DOHH2 (cell line): ENCODE measurements at regions not wholly inside any gene's neighbourhood (a gene's known extent, or its start where the extent isn't known, plus 50 kb on each side); places are given as distances from the start of the nearest gene placed in this dataset.
A peak's percentile ranks its signal among the peaks of the same experiment; 100 is the strongest.

Experiments
- CTCF ChIP-seq: fragments of 200-600 bp; sonication (generic); IDR thresholded peaks from one replicate; pipeline ENCODE4 v1.5.1; 2014; ENCODE audit warnings: antibody characterized with exemption, mild to moderate bottlenecking, low read depth, low read length; ENCODE audit not compliant: poor library complexity, severe bottlenecking
- EZH2phosphoT487 ChIP-seq: fragments of 200-600 bp; sonication (generic); IDR thresholded peaks from 2 replicates; pipeline ENCODE4 v1.6.1; 2017; ENCODE audit warnings: borderline replicate concordance, mild to moderate bottlenecking, antibody characterized with exemption, low read length, moderate library complexity, mixed read lengths

- no peak for TF ChIP-seq EZH2phosphoT487
- peak; percentile 60 for TF ChIP-seq CTCF
Observed at GRCh38 chr5:147098233-147098790, 136.5 kb upstream of the STK32A start.
